ENCODE measurements at regions not wholly inside any gene's neighbourhood (a gene's known extent, or its start where the extent isn't known, plus 50 kb on each side); places are given as distances from the start of the nearest gene placed in this dataset.
A peak's percentile ranks its signal among the peaks of the same experiment; 100 is the strongest.

GRCh38 chr6:1003394-1004160 is 308.3 kb upstream of the FOXQ1 start:
- no peak for TF ChIP-seq CTCF (IDR thresholded peaks at IDR 0.05; ENCODE audit: insufficient read depth, low read depth, low read length, missing control alignments)

GRCh38 chr6:1002989-1003388 is 308.9 kb upstream of the FOXQ1 start:
- H3K4me3 ChIP-seq (ENCODE audit: low read depth, low read length), result no peak overlapping the region
- no peak for DNase-seq (ENCODE audit: low read depth)
- no peak for TF ChIP-seq CTCF (IDR thresholded peaks at IDR 0.05; ENCODE audit: insufficient read depth, low read depth, low read length, missing control alignments)

More at GRCh38 chr6:1003394-1004160, 308.3 kb upstream of the FOXQ1 start:
- no peak for DNase-seq (ENCODE audit: low read depth)
- H3K4me3 ChIP-seq (ENCODE audit: low read depth, low read length), result no peak overlapping the region

- DNase-seq (ENCODE audit: low read depth), result peak; percentile 78
- TF ChIP-seq CTCF (IDR thresholded peaks at IDR 0.05; ENCODE audit: insufficient read depth, low read depth, low read length, missing control alignments), result no peak
- no peak overlapping the region for H3K4me3 ChIP-seq (ENCODE audit: low read depth, low read length)
Measured at GRCh38 chr6:1001655-1002349, 308.9 kb upstream of the EXOC2 start.

GRCh38 chr6:999552-999951 is 306.6 kb upstream of the EXOC2 start:
- TF ChIP-seq CTCF (IDR thresholded peaks at IDR 0.05; ENCODE audit: insufficient read depth, low read depth, low read length, missing control alignments), result no peak
- no peak for DNase-seq (ENCODE audit: low read depth)
- H3K4me3 ChIP-seq (ENCODE audit: low read depth, low read length), result no peak overlapping the region

- no peak for TF ChIP-seq CTCF (IDR thresholded peaks at IDR 0.05; ENCODE audit: insufficient read depth, low read depth, low read length, missing control alignments)
- no peak overlapping the region for H3K4me3 ChIP-seq (ENCODE audit: low read depth, low read length)
- no peak for DNase-seq (ENCODE audit: low read depth)
Measured at GRCh38 chr6:998551-998950, 305.6 kb upstream of the EXOC2 start.

GRCh38 chr6:996271-996852 is 303.4 kb upstream of the EXOC2 start:
- no peak overlapping the region for H3K4me3 ChIP-seq (ENCODE audit: low read depth, low read length)
- TF ChIP-seq CTCF (IDR thresholded peaks at IDR 0.05; ENCODE audit: insufficient read depth, low read depth, low read length, missing control alignments), result no peak
- DNase-seq (ENCODE audit: low read depth), result no peak
